ENCODE measurements at regions not wholly inside any gene's neighbourhood (a gene's known extent, or its start where the extent isn't known, plus 50 kb on each side); places are given as distances from the start of the nearest gene placed in this dataset.

GRCh38 chr12:87020071-87020470, 763.9 kb upstream of the MGAT4C start:
- Mint-ChIP-seq H3K27me3 (no peaks in the 10 kb centered on the region), H3K9me3 (ENCODE audit: insufficient read depth) (no peaks in the 10 kb centered on the region), H3K4me3 (no peak overlapping the region), H3K4me1 (no peaks in the 10 kb centered on the region), H3K27ac (no peak overlapping the region)
- Histone ChIP-seq H3K27me3 (replicated peaks in 1 of 4; ENCODE audit: control extremely low read depth in 1 of 4, control insufficient read depth in 3 of 4, insufficient read depth in 4 of 4, low read length in 3 of 4) (no peaks in the 10 kb centered on the region), H2AFZ (ENCODE audit: insufficient read depth, low read depth, low read length, poor library complexity, severe bottlenecking) (no peak overlapping the region), H3K79me2 (ENCODE audit: control insufficient read depth, insufficient read depth, low read length) (no peaks in the 10 kb centered on the region), H4K20me1 (ENCODE audit: control insufficient read depth, insufficient read depth, low read length, poor library complexity, severe bottlenecking) (no peaks in the 10 kb centered on the region), H3K4me3 (ENCODE audit: control extremely low read depth in 1 of 5, extremely low read depth in 1 of 5, insufficient read depth in 1 of 5, low read depth in 2 of 5, low read length in 4 of 5) (no peak overlapping the region), H3K36me3 (replicated peaks in 1 of 2; ENCODE audit: control extremely low read depth in 1 of 2, control insufficient read depth in 1 of 2, extremely low read depth in 1 of 2, insufficient read depth in 2 of 2, low read length in 1 of 2) (no peaks in the 10 kb centered on the region), H3K9me3 (ENCODE audit: control extremely low read depth in 1 of 3, control insufficient read depth in 2 of 3, insufficient read depth in 1 of 3, low read length in 2 of 3) (peaks cover 0 to 5% (median 0%) of the 10 kb centered on the region in 3 donors), H3K4me1 (ENCODE audit: control insufficient read depth in 2 of 2, insufficient read depth in 2 of 2, low read length in 2 of 2) (no peaks in the 10 kb centered on the region), H3K4me2 (replicated peaks; ENCODE audit: low read depth, low read length, poor library complexity, severe bottlenecking) (no peak overlapping the region), H3K9ac (ENCODE audit: low read length) (no peak overlapping the region), H3K27ac (ENCODE audit: low read length in 2 of 2) (no peak overlapping the region)
- POLR2A ChIA-PET: no interaction called here
- ATAC-seq (ENCODE audit: low read depth): no peak
- CTCF ChIA-PET: interaction anchor here (0.7 kb wide), 1 partner anchor 589 kb away, joined by 3 read pairs; no protein-coding TSS in a partner anchor
- DNase-seq: no peak
- intact Hi-C loops (cut with micrococcal nuclease): no loop called here
- no CpG with 5 or more reads among the region's 1 CpG for WGBS (ENCODE audit: insufficient coverage)
- TF ChIP-seq, protein P1, sequence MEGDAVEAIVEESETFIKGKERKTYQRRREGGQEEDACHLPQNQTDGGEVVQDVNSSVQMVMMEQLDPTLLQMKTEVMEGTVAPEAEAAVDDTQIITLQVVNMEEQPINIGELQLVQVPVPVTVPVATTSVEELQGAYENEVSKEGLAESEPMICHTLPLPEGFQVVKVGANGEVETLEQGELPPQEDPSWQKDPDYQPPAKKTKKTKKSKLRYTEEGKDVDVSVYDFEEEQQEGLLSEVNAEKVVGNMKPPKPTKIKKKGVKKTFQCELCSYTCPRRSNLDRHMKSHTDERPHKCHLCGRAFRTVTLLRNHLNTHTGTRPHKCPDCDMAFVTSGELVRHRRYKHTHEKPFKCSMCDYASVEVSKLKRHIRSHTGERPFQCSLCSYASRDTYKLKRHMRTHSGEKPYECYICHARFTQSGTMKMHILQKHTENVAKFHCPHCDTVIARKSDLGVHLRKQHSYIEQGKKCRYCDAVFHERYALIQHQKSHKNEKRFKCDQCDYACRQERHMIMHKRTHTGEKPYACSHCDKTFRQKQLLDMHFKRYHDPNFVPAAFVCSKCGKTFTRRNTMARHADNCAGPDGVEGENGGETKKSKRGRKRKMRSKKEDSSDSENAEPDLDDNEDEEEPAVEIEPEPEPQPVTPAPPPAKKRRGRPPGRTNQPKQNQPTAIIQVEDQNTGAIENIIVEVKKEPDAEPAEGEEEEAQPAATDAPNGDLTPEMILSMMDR (IDR thresholded peaks at IDR 0.05): no peak
- TF ChIP-seq EZH2 (IDR thresholded peaks at IDR 0.05; ENCODE audit: borderline replicate concordance, insufficient read depth, low read depth, low read length, poor library complexity, severe bottlenecking): no peak

- Mint-ChIP-seq H3K9me3 (ENCODE audit: insufficient read depth) (no peaks in the 10 kb centered on the region), H3K4me1 (no peaks in the 10 kb centered on the region), H3K27ac (no peak overlapping the region), H3K27me3 (no peaks in the 10 kb centered on the region), H3K4me3 (no peak overlapping the region)
- no peaks in the 10 kb centered on the region for H3K36me3 ChIP-seq (replicated peaks in 1 of 2; ENCODE audit: control extremely low read depth in 1 of 2, control insufficient read depth in 1 of 2, extremely low read depth in 1 of 2, insufficient read depth in 2 of 2, low read length in 1 of 2)
- no peak overlapping the region for H3K4me3 ChIP-seq (ENCODE audit: control extremely low read depth in 1 of 5, extremely low read depth in 1 of 5, insufficient read depth in 1 of 5, low read depth in 2 of 5, low read length in 4 of 5)
- no CpG with 5 or more reads among the region's 3 CpGs for WGBS (ENCODE audit: insufficient coverage)
- H2AFZ ChIP-seq (ENCODE audit: insufficient read depth, low read depth, low read length, poor library complexity, severe bottlenecking): no peak overlapping the region
- ATAC-seq (ENCODE audit: low read depth): no peak
- no peak overlapping the region for H3K4me2 ChIP-seq (replicated peaks; ENCODE audit: low read depth, low read length, poor library complexity, severe bottlenecking)
- H3K79me2 ChIP-seq (ENCODE audit: control insufficient read depth, insufficient read depth, low read length): no peaks in the 10 kb centered on the region
- H3K9me3 ChIP-seq (ENCODE audit: control extremely low read depth in 1 of 3, control insufficient read depth in 2 of 3, insufficient read depth in 1 of 3, low read length in 2 of 3): no peaks in the 10 kb centered on the region
- no peak for TF ChIP-seq EZH2 (IDR thresholded peaks at IDR 0.05; ENCODE audit: borderline replicate concordance, insufficient read depth, low read depth, low read length, poor library complexity, severe bottlenecking)
- TF ChIP-seq, protein P1 (IDR thresholded peaks at IDR 0.05): no peak
- H3K9ac ChIP-seq (ENCODE audit: low read length): no peak overlapping the region
- no peaks in the 10 kb centered on the region for H4K20me1 ChIP-seq (ENCODE audit: control insufficient read depth, insufficient read depth, low read length, poor library complexity, severe bottlenecking)
- H3K27me3 ChIP-seq (replicated peaks in 1 of 4; ENCODE audit: control extremely low read depth in 1 of 4, control insufficient read depth in 3 of 4, insufficient read depth in 4 of 4, low read length in 3 of 4): no peaks in the 10 kb centered on the region
- H3K4me1 ChIP-seq (ENCODE audit: control insufficient read depth in 2 of 2, insufficient read depth in 2 of 2, low read length in 2 of 2): no peaks in the 10 kb centered on the region
- no peak for DNase-seq
- ChIA-PET POLR2A (no interaction called here), CTCF (no interaction called here)
- intact Hi-C loops (cut with micrococcal nuclease): no loop called here
- no peak overlapping the region for H3K27ac ChIP-seq (ENCODE audit: low read length in 2 of 2)
These were observed 759.2 kb upstream of the MGAT4C start for GRCh38 chr12:87015352-87015751.

Measured in B cell (primary cell).